OCI-LY3 (cell line): ENCODE measurements at regions not wholly inside any gene's neighbourhood (a gene's known extent, or its start where the extent isn't known, plus 50 kb on each side); places are given as distances from the start of the nearest gene placed in this dataset.

Source experiments
- H2AFZ ChIP-seq: fragments of 200-600, 300-600 bp; shearing (Covaris generic); 2 replicates; pipeline ENCODE4 v1.6.0; 2014; ENCODE audit warnings: antibody characterized with exemption, low read depth, low read length
- H3K27ac ChIP-seq: fragments of 200-600, 300-600 bp; sonication (generic); 2 replicates; pipeline ENCODE4 v1.5.1; 2014; ENCODE audit warnings: mild to moderate bottlenecking, low read length, moderate library complexity, mixed read lengths
- H3K27me3 ChIP-seq: fragments of 200-600, 300-600 bp; sonication (generic); 2 replicates; pipeline ENCODE4 v1.6.1; 2014; ENCODE audit warnings: low read depth, low read length, mixed read lengths
- H3K36me3 ChIP-seq: fragments of 200-600, 300-600 bp; sonication (generic); replicated peaks from 2 replicates; pipeline ENCODE3; 2014; ENCODE audit warnings: low read depth, low read length, mixed read lengths
- H3K4me1 ChIP-seq: fragments of 300-600, 200-600 bp; sonication (generic); 2 replicates; pipeline ENCODE4 v1.6.1; 2014; ENCODE audit warnings: low read length, mixed read lengths
- H3K4me2 ChIP-seq: fragments of 200-600, 300-600 bp; sonication (generic); 2 replicates; pipeline ENCODE4 v1.6.1; 2014; ENCODE audit warnings: low read length, mixed read lengths
- H3K4me3 ChIP-seq: fragments of 300-600, 200-600 bp; sonication (generic); 2 replicates; pipeline ENCODE4 v1.5.1; 2014; ENCODE audit warnings: antibody characterized with exemption, mild to moderate bottlenecking, low read length, moderate library complexity
- H3K79me2 ChIP-seq: fragments of 300-600, 200-600 bp; shearing (Covaris generic); 2 replicates; pipeline ENCODE4 v1.6.1; 2014; ENCODE audit warnings: mild to moderate bottlenecking, low read length, mixed read lengths
- H3K9ac ChIP-seq: fragments of 300-600, 200-600 bp; shearing (Covaris generic); 2 replicates; pipeline ENCODE4 v1.6.0; 2014; ENCODE audit warnings: mild to moderate bottlenecking, low read length, moderate library complexity
- H3K9me3 ChIP-seq: fragments of 200-600, 300-600 bp; shearing (Covaris generic); 2 replicates; pipeline ENCODE4 v1.6.1; 2014; ENCODE audit warnings: low read length, mixed read lengths; ENCODE audit not compliant: insufficient read depth
- H4K20me1 ChIP-seq: fragments of 200-600, 300-600 bp; sonication (generic); 2 replicates; pipeline ENCODE4 v1.6.1; 2016; ENCODE audit warnings: low read length, mixed read lengths; ENCODE audit not compliant: insufficient read depth
- CTCF ChIP-seq: fragments of 200-600, 300-600 bp; sonication (generic); IDR thresholded peaks from 2 replicates; pipeline ENCODE4 v1.5.1; 2014; ENCODE audit warnings: antibody characterized with exemption, low read length, low read depth
- EZH2phosphoT487 ChIP-seq: fragments of 200-600 bp; shearing (Covaris generic); IDR thresholded peaks from 2 replicates; pipeline ENCODE4 v1.6.1; 2018; ENCODE audit warnings: antibody characterized with exemption, mixed run types, low read depth

GRCh38 chr10:6962576-6962975 is 382.5 kb upstream of the PRKCQ start:
- no peaks in the 10 kb centered on the region for H3K79me2 ChIP-seq
- H3K9ac ChIP-seq: no peak overlapping the region
- peaks cover 5% of the 10 kb centered on the region for H3K27me3 ChIP-seq
- H2AFZ ChIP-seq: no peak overlapping the region
- H3K4me1 ChIP-seq: no peaks in the 10 kb centered on the region
- no peak overlapping the region for H3K27ac ChIP-seq
- H3K9me3 ChIP-seq: no peaks in the 10 kb centered on the region
- TF ChIP-seq EZH2phosphoT487: no peak
- no peak for TF ChIP-seq CTCF
- H3K36me3 ChIP-seq: no peaks in the 10 kb centered on the region
- no peaks in the 10 kb centered on the region for H4K20me1 ChIP-seq
- H3K4me2 ChIP-seq: no peak overlapping the region
- no peak overlapping the region for H3K4me3 ChIP-seq

GRCh38 chr10:6958711-6959110 is 378.6 kb upstream of the PRKCQ start:
- H3K79me2 ChIP-seq: no peaks in the 10 kb centered on the region
- H3K9ac ChIP-seq: no peak overlapping the region
- no peak overlapping the region for H3K4me2 ChIP-seq
- H4K20me1 ChIP-seq: no peaks in the 10 kb centered on the region
- H3K4me1 ChIP-seq: no peaks in the 10 kb centered on the region
- no peak overlapping the region for H2AFZ ChIP-seq
- H3K27me3 ChIP-seq: no peaks in the 10 kb centered on the region
- TF ChIP-seq EZH2phosphoT487 (no peak), CTCF (no peak)
- H3K4me3 ChIP-seq: no peak overlapping the region
- no peaks in the 10 kb centered on the region for H3K9me3 ChIP-seq
- no peak overlapping the region for H3K27ac ChIP-seq
- H3K36me3 ChIP-seq: no peaks in the 10 kb centered on the region

- TF ChIP-seq EZH2phosphoT487 (no peak), CTCF (no peak)
- Histone ChIP-seq H3K4me3 (no peak overlapping the region), H3K36me3 (no peaks in the 10 kb centered on the region), H3K27me3 (no peaks in the 10 kb centered on the region), H3K4me1 (no peaks in the 10 kb centered on the region), H2AFZ (no peak overlapping the region), H4K20me1 (no peaks in the 10 kb centered on the region), H3K4me2 (no peak overlapping the region), H3K9me3 (no peaks in the 10 kb centered on the region), H3K27ac (no peak overlapping the region), H3K79me2 (no peaks in the 10 kb centered on the region), H3K9ac (no peak overlapping the region)
Measured at GRCh38 chr10:6958254-6958653, 378.2 kb upstream of the PRKCQ start.

GRCh38 chr10:6957851-6958250 is 377.8 kb upstream of the PRKCQ start:
- Histone ChIP-seq H3K27ac (no peak overlapping the region), H3K4me2 (no peak overlapping the region), H3K36me3 (no peaks in the 10 kb centered on the region), H2AFZ (no peak overlapping the region), H3K4me1 (no peaks in the 10 kb centered on the region), H3K4me3 (no peak overlapping the region), H3K9me3 (no peaks in the 10 kb centered on the region), H3K27me3 (no peaks in the 10 kb centered on the region), H3K9ac (no peak overlapping the region), H4K20me1 (no peaks in the 10 kb centered on the region), H3K79me2 (no peaks in the 10 kb centered on the region)
- no peak for TF ChIP-seq EZH2phosphoT487
- TF ChIP-seq CTCF: no peak
